ENCODE measurements at regions not wholly inside any gene's neighbourhood (a gene's known extent, or its start where the extent isn't known, plus 50 kb on each side); places are given as distances from the start of the nearest gene placed in this dataset.

DNA sequence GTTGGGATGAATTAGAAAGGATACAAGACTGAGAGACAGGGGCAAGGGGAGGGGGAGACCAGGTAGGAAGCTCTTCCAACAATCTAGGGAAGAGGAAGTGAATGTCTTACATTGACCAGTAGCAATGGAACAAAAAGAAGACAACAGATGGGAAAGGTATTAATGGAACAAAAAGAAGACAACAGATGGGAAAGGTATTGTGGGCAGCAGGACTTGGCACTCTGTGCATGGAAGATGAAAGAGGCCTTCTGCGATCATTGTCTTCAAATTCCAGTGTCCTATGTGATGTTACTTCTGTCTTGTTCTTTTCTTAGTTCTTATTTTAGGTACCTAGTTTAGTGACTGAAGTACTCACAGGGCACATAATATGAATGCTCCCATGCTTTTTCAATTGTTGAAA, 161.8 kb downstream of the PALM2AKAP2 start:
- TF ChIP-seq POLR2A (IDR thresholded peaks at IDR 0.05; ENCODE audit: low read depth, low read length): no peak
- no peak for TF ChIP-seq POLR2AphosphoS5 (IDR thresholded peaks at IDR 0.05; ENCODE audit: low read depth, low read length)
- no peak for TF ChIP-seq TAF1 (IDR thresholded peaks at IDR 0.05; ENCODE audit: borderline replicate concordance, low read depth, low read length)

Data from GM12892 (cell line).